DMS79 (cell line): ENCODE measurements at regions not wholly inside any gene's neighbourhood (a gene's known extent, or its start where the extent isn't known, plus 50 kb on each side); places are given as distances from the start of the nearest gene placed in this dataset.
"Not testable (repeated sequence)": the region's sequence is repeated elsewhere in the genome, so short reads cannot be mapped to it uniquely, and the experiment has no call there.

Experiments
- DNase-seq: peaks from one replicate; lab custom pipeline; 2025; lab: John Stamatoyannopoulos, UW

DNA sequence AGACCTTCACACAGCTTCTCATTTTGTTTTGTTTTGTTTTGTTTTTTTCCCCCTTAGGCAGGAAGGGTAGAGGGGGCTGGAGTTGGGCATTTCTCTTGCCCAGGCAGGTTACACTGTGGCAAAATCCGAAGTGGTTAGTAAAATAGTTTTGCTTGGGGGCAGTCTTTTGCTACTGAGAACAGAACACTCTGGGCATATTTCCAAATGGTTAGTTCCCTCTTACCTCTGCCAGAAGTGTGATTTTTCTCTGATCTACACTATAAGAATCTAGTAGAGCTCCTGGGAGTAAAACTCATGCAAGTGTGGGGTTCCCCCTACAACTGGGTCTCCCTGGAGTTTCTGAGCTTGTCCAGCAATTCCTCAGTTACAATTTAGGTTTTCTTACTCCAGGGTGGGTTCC lies 61.7 kb downstream of the NPS start:
- no peak for DNase-seq

DNA sequence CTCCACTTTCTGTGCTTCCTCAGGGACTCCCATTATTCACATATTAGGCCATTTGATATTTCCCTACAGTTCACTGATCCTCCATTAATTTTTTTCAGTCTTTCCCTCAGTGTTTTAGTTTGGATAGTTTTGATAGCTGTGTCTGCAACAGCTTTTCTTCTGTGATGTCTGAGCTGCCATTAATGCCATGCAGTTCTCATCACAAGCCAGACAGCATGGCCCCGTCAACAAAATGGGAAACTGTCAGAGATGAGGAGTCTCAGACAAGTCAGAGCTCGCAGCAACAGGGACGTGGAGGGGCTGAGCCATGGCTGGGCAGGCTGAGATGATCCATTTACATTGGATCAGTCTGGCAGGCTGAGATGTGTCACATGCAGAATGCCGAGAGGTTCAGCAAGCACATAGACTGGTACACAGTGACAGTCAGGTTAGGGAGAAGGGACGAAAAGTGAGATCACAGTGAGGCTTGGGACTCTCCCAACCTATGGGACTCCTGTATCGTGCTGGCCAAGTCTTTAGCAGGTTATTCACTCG lies 65.4 kb downstream of the NPS start:
- DNase-seq = no peak

GRCh38 chr10:127618797-127619196 lies 69.7 kb downstream of the NPS start:
- no peak for DNase-seq

DNA sequence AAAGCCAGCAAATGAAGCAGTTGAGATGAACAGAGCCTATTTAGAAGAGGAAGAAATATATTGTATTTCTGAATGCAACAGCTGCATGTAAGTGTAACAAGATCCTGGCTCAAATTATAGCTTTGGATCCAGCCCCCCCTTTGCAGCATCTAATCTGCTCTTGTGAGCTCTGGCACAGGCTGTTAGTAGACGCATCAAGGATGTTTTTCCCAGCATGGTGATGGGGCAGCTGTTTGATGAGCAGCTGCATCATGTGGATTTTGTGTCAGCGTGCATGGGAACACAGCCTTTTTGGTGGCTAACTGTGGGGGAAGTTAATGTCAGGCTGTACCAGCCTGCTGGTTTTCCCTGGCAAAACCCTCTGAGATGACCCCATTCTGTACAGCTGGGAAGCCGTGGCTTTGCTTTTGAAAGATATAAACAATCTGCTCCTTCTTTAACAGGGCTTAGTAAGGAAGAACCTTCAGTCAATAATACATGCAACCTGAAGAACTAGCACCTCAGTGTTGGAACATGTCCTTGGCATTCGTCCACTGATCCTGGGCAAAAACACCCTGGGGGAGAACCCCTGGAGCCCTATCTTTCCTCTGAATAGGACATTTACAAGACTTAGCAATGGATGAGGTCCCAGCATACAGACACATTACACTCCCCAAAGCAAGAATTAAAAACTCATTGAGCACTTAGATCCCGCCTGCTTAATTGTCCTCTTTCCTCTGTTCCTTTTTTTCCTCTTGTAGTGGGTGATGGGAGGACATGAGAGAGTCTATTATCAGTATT lies 70.6 kb downstream of the NPS start:
- peak; percentile 8 for DNase-seq

DNA sequence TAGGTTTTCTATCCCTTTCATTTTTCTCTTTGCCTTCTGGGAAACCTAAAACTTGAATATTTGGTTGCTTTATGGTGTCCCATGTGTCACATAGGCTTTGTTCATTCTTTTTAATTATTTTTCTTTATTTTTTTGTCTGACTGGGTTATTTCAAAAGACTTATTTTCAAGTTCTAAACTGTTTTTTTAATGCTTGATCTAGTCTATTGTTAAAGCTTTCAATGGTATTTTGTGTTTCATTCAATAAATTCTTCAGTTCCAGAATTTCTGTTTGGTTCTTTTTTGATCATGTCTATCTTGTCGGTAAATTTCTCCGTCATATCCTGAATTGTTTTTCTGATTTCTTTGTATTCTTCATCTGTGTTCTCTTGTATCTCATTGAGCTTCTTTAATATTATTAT lies 86.8 kb downstream of the NPS start:
- DNase-seq = no peak

- DNase-seq = no peak
Observed at GRCh38 chr10:127648885-127649284, 88.1 kb upstream of the FOXI2 start.

DNA sequence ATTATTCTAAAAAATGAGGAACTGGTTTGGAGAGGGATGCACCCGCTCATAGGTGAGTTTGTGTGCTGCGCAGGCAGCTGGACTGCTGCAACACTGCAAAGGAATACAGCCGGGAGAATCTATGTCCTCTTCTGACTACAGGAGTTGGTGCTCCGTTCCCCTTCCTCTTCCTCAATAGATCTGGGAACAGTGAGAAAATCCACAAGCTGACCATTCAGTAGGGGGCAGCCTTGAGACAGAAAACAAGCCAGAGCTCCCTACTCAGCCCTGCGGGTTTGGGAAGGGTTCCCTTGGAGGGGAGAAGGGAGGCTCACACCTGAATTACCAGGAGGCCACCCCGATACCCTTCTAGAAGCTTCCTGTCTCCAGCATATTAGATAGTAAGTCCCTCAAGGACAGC lies 87.3 kb upstream of the FOXI2 start:
- DNase-seq = no peak

- no peak for DNase-seq
Observed at GRCh38 chr10:127657056-127657455, 79.9 kb upstream of the FOXI2 start.

GRCh38 chr10:127676430-127676829 lies 60.6 kb upstream of the FOXI2 start:
- DNase-seq = not testable (repeated sequence)

DNA sequence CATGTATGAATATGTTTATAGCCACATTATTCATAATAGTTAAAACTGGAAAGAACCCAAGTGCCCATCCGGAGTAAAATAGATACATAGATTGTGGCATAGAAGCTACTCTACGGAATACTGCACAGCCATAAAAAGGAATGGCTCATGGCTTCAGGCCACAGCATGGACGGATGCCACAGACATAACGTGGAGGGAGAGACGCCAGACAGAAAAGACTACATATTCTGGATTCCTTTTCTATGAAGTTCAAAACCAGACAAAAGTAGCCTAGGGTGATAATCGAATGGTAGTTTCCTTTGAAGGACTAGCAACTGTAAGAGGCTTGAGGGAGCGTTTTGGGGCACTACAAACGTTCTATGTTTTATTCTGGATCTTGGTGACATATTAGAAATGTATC lies 58.9 kb upstream of the FOXI2 start:
- no peak for DNase-seq

DNA sequence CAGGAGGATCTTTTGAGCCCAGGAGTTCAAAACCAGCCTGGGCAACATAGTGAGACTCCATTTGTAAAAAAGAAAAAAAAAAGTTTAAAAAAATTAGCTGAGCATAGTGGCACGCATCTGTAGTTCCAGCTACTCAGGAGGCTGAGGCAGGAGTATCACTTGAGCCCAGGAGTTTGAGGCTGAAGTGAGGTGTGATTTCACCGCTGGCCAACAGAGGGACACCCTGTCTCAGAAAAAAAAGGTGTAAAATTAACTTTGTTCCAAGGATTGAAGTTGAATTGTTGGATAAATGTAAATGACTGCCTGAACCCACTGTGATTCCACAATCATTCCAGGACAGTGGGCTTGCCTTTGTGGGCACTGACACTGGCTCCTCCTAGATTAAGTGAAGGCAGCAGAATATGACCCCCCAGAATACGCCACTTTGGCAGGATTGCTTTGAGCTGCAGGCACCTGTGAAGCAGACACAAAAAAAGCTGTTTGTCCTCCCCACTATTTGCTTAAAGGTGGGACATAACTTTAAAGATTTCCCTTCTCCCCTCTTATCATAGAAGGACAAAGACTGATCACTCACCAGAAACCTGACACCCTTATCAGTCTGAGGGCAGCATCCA lies 57.2 kb upstream of the FOXI2 start:
- no peak for DNase-seq
